ENCODE measurements at regions not wholly inside any gene's neighbourhood (a gene's known extent, or its start where the extent isn't known, plus 50 kb on each side); places are given as distances from the start of the nearest gene placed in this dataset.

GRCh38 chr3:46100812-46101211 lies 73.5 kb upstream of the XCR1 start:
- H3K9me3 Mint-ChIP-seq: no peaks in the 10 kb centered on the region
- no peak for ATAC-seq
- H3K4me3 Mint-ChIP-seq: no peak overlapping the region
- H3K27me3 Mint-ChIP-seq: no peaks in the 10 kb centered on the region
- no peak overlapping the region for H3K27ac Mint-ChIP-seq
- peaks cover 67% of the 10 kb centered on the region for H3K4me1 Mint-ChIP-seq
- no peaks in the 10 kb centered on the region for H3K36me3 Mint-ChIP-seq

- Mint-ChIP-seq H3K4me3 (peak overlapping the region; percentile 63), H3K27me3 (no peaks in the 10 kb centered on the region), H3K9me3 (peaks cover 6% of the 10 kb centered on the region), H3K36me3 (no peaks in the 10 kb centered on the region), H3K4me1 (peaks cover 72% of the 10 kb centered on the region), H3K27ac (peak overlapping the region; percentile 91)
- peak; percentile 72 for ATAC-seq
These were observed 71.1 kb upstream of the XCR1 start for GRCh38 chr3:46098319-46098761.

- Mint-ChIP-seq H3K36me3 (no peaks in the 10 kb centered on the region), H3K27me3 (no peaks in the 10 kb centered on the region), H3K4me1 (peaks cover 77% of the 10 kb centered on the region), H3K4me3 (peak overlapping the region; percentile 63), H3K27ac (peak overlapping the region; percentile 91), H3K9me3 (peaks cover 8% of the 10 kb centered on the region)
- ATAC-seq: peak; percentile 62
These were observed 70.5 kb upstream of the XCR1 start for GRCh38 chr3:46097691-46098241.

GRCh38 chr3:46096781-46097180 lies 69.5 kb upstream of the XCR1 start:
- H3K4me1 Mint-ChIP-seq: peaks cover 87% of the 10 kb centered on the region
- no peak overlapping the region for H3K4me3 Mint-ChIP-seq
- H3K36me3 Mint-ChIP-seq: no peaks in the 10 kb centered on the region
- peaks cover 8% of the 10 kb centered on the region for H3K9me3 Mint-ChIP-seq
- no peaks in the 10 kb centered on the region for H3K27me3 Mint-ChIP-seq
- no peak for ATAC-seq
- peak overlapping the region; percentile 91 for H3K27ac Mint-ChIP-seq

GRCh38 chr3:46096336-46096735 lies 69.1 kb upstream of the XCR1 start:
- Mint-ChIP-seq H3K4me1 (peaks cover 88% of the 10 kb centered on the region), H3K4me3 (no peak overlapping the region), H3K27ac (peak overlapping the region; percentile 91), H3K9me3 (peaks cover 8% of the 10 kb centered on the region), H3K27me3 (no peaks in the 10 kb centered on the region), H3K36me3 (no peaks in the 10 kb centered on the region)
- no peak for ATAC-seq

GRCh38 chr3:46095307-46095706 lies 68.0 kb upstream of the XCR1 start:
- ATAC-seq: peak; percentile 92
- H3K27ac Mint-ChIP-seq: peak overlapping the region; percentile 91

GRCh38 chr3:46094506-46094905 lies 67.2 kb upstream of the XCR1 start:
- Mint-ChIP-seq H3K4me1 (peaks cover 96% of the 10 kb centered on the region), H3K36me3 (no peaks in the 10 kb centered on the region), H3K4me3 (no peak overlapping the region), H3K9me3 (peaks cover 8% of the 10 kb centered on the region), H3K27me3 (no peaks in the 10 kb centered on the region), H3K27ac (peak overlapping the region; percentile 91)
- ATAC-seq: no peak

More at GRCh38 chr3:46095307-46095706, 68.0 kb upstream of the XCR1 start:
- Mint-ChIP-seq H3K27me3 (no peaks in the 10 kb centered on the region), H3K4me3 (peak overlapping the region; percentile 9), H3K36me3 (no peaks in the 10 kb centered on the region), H3K4me1 (peaks cover 90% of the 10 kb centered on the region), H3K9me3 (peaks cover 8% of the 10 kb centered on the region)

GRCh38 chr3:46093966-46094365 lies 66.7 kb upstream of the XCR1 start:
- peaks cover 8% of the 10 kb centered on the region for H3K9me3 Mint-ChIP-seq

GRCh38 chr3:46093327-46093942 lies 66.2 kb upstream of the XCR1 start:
- no peaks in the 10 kb centered on the region for H3K27me3 Mint-ChIP-seq
- peaks cover 8% of the 10 kb centered on the region for H3K9me3 Mint-ChIP-seq
- H3K4me1 Mint-ChIP-seq: peaks cover 92% of the 10 kb centered on the region
- no peaks in the 10 kb centered on the region for H3K36me3 Mint-ChIP-seq
- H3K27ac Mint-ChIP-seq: peak overlapping the region; percentile 27
- no peak for ATAC-seq
- peak overlapping the region; percentile 17 for H3K4me3 Mint-ChIP-seq

More at GRCh38 chr3:46093966-46094365, 66.7 kb upstream of the XCR1 start:
- no peaks in the 10 kb centered on the region for H3K36me3 Mint-ChIP-seq
- ATAC-seq: no peak
- H3K27me3 Mint-ChIP-seq: no peaks in the 10 kb centered on the region
- H3K4me1 Mint-ChIP-seq: peaks cover 96% of the 10 kb centered on the region
- peak overlapping the region; percentile 27 for H3K27ac Mint-ChIP-seq
- no peak overlapping the region for H3K4me3 Mint-ChIP-seq

GRCh38 chr3:46092702-46093080 lies 65.4 kb upstream of the XCR1 start:
- Mint-ChIP-seq H3K9me3 (peaks cover 8% of the 10 kb centered on the region), H3K27me3 (no peaks in the 10 kb centered on the region), H3K4me1 (peaks cover 89% of the 10 kb centered on the region), H3K4me3 (no peak overlapping the region), H3K36me3 (no peaks in the 10 kb centered on the region), H3K27ac (peak overlapping the region; percentile 27)
- ATAC-seq: peak; percentile 4

- H3K9me3 Mint-ChIP-seq: peaks cover 8% of the 10 kb centered on the region
- H3K27me3 Mint-ChIP-seq: no peaks in the 10 kb centered on the region
- ATAC-seq: no peak
- peak overlapping the region; percentile 27 for H3K27ac Mint-ChIP-seq
- H3K4me1 Mint-ChIP-seq: peaks cover 87% of the 10 kb centered on the region
- H3K36me3 Mint-ChIP-seq: no peaks in the 10 kb centered on the region
- H3K4me3 Mint-ChIP-seq: no peak overlapping the region
These were observed 64.7 kb upstream of the XCR1 start for GRCh38 chr3:46091741-46092701.

- no peaks in the 10 kb centered on the region for H3K36me3 Mint-ChIP-seq
- H3K9me3 Mint-ChIP-seq: peaks cover 8% of the 10 kb centered on the region
- no peak for ATAC-seq
- peak overlapping the region; percentile 27 for H3K27ac Mint-ChIP-seq
- H3K27me3 Mint-ChIP-seq: no peaks in the 10 kb centered on the region
- H3K4me3 Mint-ChIP-seq: no peak overlapping the region
- peaks cover 77% of the 10 kb centered on the region for H3K4me1 Mint-ChIP-seq
These were observed 63.8 kb upstream of the XCR1 start for GRCh38 chr3:46091046-46091445.

- peaks cover 69% of the 10 kb centered on the region for H3K4me1 Mint-ChIP-seq
- ATAC-seq: peak; percentile 54
- H3K4me3 Mint-ChIP-seq: no peak overlapping the region
These were observed 62.9 kb upstream of the XCR1 start for GRCh38 chr3:46090161-46090591.

GRCh38 chr3:46089237-46090011 lies 62.1 kb upstream of the XCR1 start:
- H3K36me3 Mint-ChIP-seq: no peaks in the 10 kb centered on the region
- no peaks in the 10 kb centered on the region for H3K27me3 Mint-ChIP-seq
- H3K4me1 Mint-ChIP-seq: peaks cover 62% of the 10 kb centered on the region
- peak; percentile 95 for ATAC-seq
- H3K27ac Mint-ChIP-seq: peak overlapping the region; percentile 27
- peaks cover 4% of the 10 kb centered on the region for H3K9me3 Mint-ChIP-seq
- no peak overlapping the region for H3K4me3 Mint-ChIP-seq

More at GRCh38 chr3:46090161-46090591, 62.9 kb upstream of the XCR1 start:
- H3K27ac Mint-ChIP-seq: peak overlapping the region; percentile 27
- H3K36me3 Mint-ChIP-seq: no peaks in the 10 kb centered on the region
- no peaks in the 10 kb centered on the region for H3K27me3 Mint-ChIP-seq
- H3K9me3 Mint-ChIP-seq: peaks cover 8% of the 10 kb centered on the region

GRCh38 chr3:46087871-46088270 lies 60.6 kb upstream of the XCR1 start:
- no peak for ATAC-seq
- Mint-ChIP-seq H3K4me1 (peaks cover 50% of the 10 kb centered on the region), H3K27me3 (no peaks in the 10 kb centered on the region), H3K4me3 (no peak overlapping the region), H3K36me3 (no peaks in the 10 kb centered on the region), H3K27ac (peak overlapping the region; percentile 22), H3K9me3 (no peaks in the 10 kb centered on the region)
